Right atrium auricular region (tissue), 2 donors: ENCODE measurements at regions not wholly inside any gene's neighbourhood (a gene's known extent, or its start where the extent isn't known, plus 50 kb on each side); places are given as distances from the start of the nearest gene placed in this dataset.
A peak's percentile ranks its signal among the peaks of the same experiment; 100 is the strongest.

Source experiments
- DNase-seq: peaks from one replicate; pipeline ENCODE4 v3.0.0-alpha.2; 2019; ENCODE audit warnings: low spot score
- H3K27ac ChIP-seq, 2 donors: fragments of 200-600 bp; sonication (generic); 1 replicate in 1 of 2; 2 replicates in 1 of 2; pipeline ENCODE4 v1.5.1; 2016 to 2019
- H3K27me3 ChIP-seq, 2 donors: fragments of 200-600 bp; sonication (generic); one replicate each; pipeline versions ENCODE4 v1.5.1 to v1.6.0; 2017 to 2019
- H3K36me3 ChIP-seq: fragments of 200-600 bp; sonication (generic); one replicate; pipeline ENCODE4 v1.5.1; 2016
- H3K4me1 ChIP-seq, 2 donors: fragments of 200-600 bp; sonication (generic); one replicate each; pipeline versions ENCODE4 v1.5.1 to v1.6.0; 2017 to 2019
- H3K4me3 ChIP-seq, 2 donors: fragments of 200-600 bp; sonication (generic); 1 replicate in 1 of 2; 2 replicates in 1 of 2; pipeline ENCODE4 v1.5.1; 2017 to 2019; ENCODE audit warnings: mild to moderate bottlenecking in 1 of 2, moderate library complexity in 1 of 2
- H3K9me3 ChIP-seq, 2 donors: fragments of 200-600 bp; sonication (generic); one replicate each; pipeline ENCODE4 v1.5.1; 2019
- CTCF ChIP-seq, 2 donors: fragments of 200-600 bp; sonication (generic); IDR thresholded peaks; one replicate each; pipeline ENCODE4 v1.5.1; 2019; ENCODE audit warnings: antibody characterized with exemption in 2 of 2

DNA sequence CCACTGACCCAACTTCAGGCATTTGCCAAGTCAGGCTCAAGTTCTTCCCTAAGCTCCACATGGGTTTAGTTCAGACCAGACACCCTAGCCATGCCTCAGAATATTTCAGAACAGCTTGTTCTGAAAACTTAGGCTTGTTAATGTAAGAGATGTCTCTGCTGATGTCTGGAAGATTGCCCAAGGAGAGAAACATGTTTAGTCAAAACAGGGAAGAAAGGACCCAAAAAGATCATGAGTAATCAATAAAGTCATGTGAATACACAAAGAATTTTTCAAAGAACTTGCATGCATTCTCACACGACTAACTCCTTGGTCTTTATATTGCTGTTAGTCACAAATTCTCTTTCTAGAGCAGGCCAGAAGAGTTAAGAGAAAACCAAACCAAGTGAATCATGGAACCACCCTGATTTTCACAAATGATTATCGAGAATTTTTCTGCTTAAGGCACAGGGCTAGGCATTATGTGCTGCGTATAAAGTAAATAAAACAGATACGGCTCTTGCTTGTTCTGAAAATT lies 158.1 kb upstream of the HMHB1 start:
- no peak for TF ChIP-seq CTCF (IDR thresholded peaks at IDR 0.05)
- H3K36me3 ChIP-seq, result no peaks in the 10 kb centered on the region
- no peaks in the 10 kb centered on the region for H3K9me3 ChIP-seq
- no peak overlapping the region for H3K4me3 ChIP-seq
- H3K27me3 ChIP-seq, result no peaks in the 10 kb centered on the region
- DNase-seq, result no peak
- no peak overlapping the region for H3K27ac ChIP-seq
- peaks cover 0 to 8% of the 10 kb centered on the region in 2 donors for H3K4me1 ChIP-seq

GRCh38 chr5:143653256-143653655 lies 158.7 kb upstream of the HMHB1 start:
- no peak for DNase-seq
- peaks cover 0 to 8% of the 10 kb centered on the region in 2 donors for H3K4me1 ChIP-seq
- no peak overlapping the region for H3K27ac ChIP-seq
- H3K9me3 ChIP-seq, result no peaks in the 10 kb centered on the region
- no peaks in the 10 kb centered on the region for H3K27me3 ChIP-seq
- no peaks in the 10 kb centered on the region for H3K36me3 ChIP-seq
- H3K4me3 ChIP-seq, result no peak overlapping the region
- TF ChIP-seq CTCF (IDR thresholded peaks at IDR 0.05), result no peak

GRCh38 chr5:143652108-143652700 lies 159.8 kb upstream of the HMHB1 start:
- Histone ChIP-seq H3K4me1 (peaks cover 0 to 8% of the 10 kb centered on the region in 2 donors), H3K4me3 (no peak overlapping the region), H3K27me3 (no peaks in the 10 kb centered on the region), H3K9me3 (no peaks in the 10 kb centered on the region), H3K27ac (no peak overlapping the region), H3K36me3 (no peaks in the 10 kb centered on the region)
- no peak for TF ChIP-seq CTCF (IDR thresholded peaks at IDR 0.05)
- no peak for DNase-seq

DNA sequence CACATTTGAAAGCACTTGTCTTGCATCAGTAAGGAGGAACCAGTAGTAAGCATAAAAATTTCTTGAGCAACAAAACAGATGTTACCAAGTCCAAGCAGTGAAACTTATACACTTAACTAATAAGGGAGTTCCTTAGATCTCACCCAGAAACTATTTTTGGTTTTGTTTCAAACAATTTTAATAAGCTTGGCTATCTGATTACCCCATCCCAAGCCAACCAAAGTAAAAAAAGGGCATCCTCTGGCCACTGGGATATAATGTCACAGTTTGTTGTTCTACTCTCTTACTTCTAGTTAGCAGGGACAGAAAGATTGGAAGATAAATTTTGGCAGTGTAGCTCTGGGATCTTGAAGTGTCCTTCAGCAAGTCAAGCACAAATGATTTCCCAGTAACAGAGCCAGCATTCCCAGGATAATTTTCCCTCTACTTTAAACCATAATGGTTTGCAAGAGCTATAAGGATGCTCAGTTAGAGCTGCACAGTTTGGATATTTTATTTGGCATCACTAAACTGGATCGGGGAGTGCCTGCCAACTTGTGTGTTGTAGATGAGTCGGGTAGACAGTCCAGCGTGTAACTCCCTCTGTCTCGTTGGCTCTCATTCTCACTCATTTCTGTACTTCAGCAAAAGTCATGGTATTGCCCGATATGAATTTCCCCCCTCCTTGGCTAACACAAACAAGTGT lies 161.9 kb upstream of the HMHB1 start:
- DNase-seq, result no peak
- Histone ChIP-seq H3K9me3 (no peaks in the 10 kb centered on the region), H3K36me3 (no peaks in the 10 kb centered on the region), H3K4me3 (no peak overlapping the region), H3K27me3 (no peaks in the 10 kb centered on the region), H3K4me1 (peaks cover 0 to 8% of the 10 kb centered on the region in 2 donors), H3K27ac (no peak overlapping the region)
- no peak for TF ChIP-seq CTCF (IDR thresholded peaks at IDR 0.05)

DNA sequence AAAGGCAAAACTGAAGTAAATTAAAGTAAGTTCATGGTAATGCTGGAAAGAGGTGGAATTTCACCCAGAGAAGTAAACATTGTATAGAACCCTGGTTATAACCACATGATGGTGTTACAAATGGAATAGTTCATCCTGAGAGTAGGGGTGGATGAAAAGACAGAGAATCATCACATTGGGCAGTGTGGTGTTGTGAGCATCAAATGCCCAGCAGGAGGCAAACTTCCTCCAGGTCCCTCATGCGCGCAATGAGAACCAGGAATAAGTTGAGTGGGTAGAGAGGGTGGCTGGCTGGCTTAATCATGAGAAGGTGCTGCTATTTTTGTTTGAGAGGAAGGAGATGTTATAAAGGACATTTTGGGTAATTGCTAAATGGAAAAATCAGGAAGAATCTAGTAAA lies 163.3 kb upstream of the HMHB1 start:
- no peak for DNase-seq
- H3K4me3 ChIP-seq, result no peak overlapping the region

More for the DNA sequence above, 163.3 kb upstream of the HMHB1 start:
- H3K27me3 ChIP-seq, result no peaks in the 10 kb centered on the region
- no peak overlapping the region for H3K27ac ChIP-seq
- H3K4me1 ChIP-seq, result peaks cover 0 to 8% of the 10 kb centered on the region in 2 donors
- peak in 1 of 2 donors; percentile 37 for TF ChIP-seq CTCF (IDR thresholded peaks at IDR 0.05)
- H3K9me3 ChIP-seq, result no peaks in the 10 kb centered on the region
- H3K36me3 ChIP-seq, result no peaks in the 10 kb centered on the region
